GM15510 (cell line): ENCODE measurements at regions not wholly inside any gene's neighbourhood (a gene's known extent, or its start where the extent isn't known, plus 50 kb on each side); places are given as distances from the start of the nearest gene placed in this dataset.

ENCODE experiments used
- POLR2A ChIP-seq: IDR thresholded peaks from 3 replicates; pipeline ENCODE4 v1.6.1; 2011; ENCODE audit warnings: borderline replicate concordance; ENCODE audit not compliant: insufficient read length; ENCODE audit errors: extremely low read depth

DNA sequence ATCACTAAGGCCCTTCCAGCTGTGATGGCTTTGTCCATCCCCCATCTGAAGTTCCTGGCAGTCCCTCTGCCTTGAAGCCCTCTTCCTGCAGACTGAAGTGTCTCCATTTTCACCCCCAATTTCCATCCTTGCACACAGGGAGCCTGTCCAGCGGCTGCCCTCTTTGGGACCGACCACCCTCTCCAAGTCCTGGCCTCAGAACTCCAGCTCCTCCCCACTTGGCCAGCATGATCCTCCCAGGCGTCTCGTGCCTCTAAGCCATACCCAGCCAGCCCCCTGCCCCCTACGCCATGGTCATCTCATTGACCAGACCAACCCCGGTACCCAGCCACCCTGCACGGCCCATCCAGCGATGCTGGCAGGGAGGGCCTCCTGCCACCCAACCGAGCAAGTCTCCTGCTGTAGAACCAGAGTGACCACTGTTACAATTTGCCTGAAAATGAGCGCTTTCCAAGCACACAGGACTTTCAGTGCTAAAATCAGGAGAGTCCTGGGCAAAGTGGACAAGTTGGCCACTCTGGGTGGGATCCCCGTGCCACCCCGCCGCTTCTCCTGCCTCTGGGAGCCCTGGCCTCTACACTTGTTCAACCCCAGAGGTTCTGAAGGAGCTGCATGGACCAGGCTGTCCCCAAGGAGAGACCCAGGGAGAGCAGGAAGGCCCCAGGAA lies 362.0 kb downstream of the SEC14L1 start:
- TF ChIP-seq POLR2A: no peak

DNA sequence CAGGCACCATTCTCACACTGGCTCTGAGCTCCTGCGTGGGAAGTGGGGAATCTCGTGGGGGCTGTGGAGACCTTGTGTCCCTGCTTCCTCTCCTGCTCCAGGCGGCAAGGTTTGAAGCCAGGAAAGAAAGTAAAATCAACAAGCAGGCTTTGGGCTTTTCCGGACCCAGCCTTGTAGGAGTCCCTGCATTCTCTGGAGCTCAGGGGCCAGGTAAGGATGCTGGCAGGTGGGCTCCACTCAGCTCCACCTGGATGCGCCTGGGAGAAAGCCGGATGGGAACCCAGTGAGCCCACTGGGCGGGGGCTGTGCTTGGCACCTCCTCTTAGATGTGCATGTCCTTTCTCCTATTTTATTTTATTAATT lies 362.5 kb downstream of the SEC14L1 start:
- no peak for TF ChIP-seq POLR2A

DNA sequence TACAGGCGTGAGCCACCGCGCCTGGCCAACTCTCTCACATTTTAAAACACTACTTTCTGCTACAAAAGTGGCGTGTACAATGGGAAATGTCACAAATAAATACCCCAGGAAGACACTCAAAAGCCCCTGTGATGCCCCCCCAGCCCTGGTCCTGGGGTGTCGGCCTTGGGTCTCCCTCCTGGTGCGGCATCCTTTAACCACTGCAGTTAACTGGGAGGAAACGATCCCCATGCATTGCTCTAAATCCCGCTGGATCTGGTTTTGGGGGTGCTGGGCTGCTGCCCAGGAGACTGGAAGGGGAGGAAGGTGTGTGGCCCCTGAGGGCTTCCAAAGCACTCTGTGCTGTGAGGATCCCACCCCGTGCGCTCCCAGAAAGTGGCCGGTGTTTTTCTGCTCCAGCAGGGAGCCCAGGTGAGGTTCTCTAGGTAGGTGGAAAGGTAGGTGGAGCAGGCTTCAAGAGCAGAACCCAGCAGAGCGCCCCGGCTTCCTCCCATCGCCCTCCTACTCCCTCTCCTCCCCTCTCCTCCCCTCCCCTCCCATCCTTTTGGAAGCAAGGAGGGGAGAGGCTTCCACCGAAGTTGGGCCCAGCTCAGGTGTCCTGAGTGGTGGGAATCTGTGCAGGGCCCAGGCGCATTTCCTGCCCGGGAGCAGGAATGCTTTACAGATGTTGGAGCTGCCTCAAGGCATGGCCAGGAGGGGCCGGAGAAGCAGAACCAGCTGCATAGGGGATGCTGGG lies 363.3 kb downstream of the SEC14L1 start:
- TF ChIP-seq POLR2A: no peak

DNA sequence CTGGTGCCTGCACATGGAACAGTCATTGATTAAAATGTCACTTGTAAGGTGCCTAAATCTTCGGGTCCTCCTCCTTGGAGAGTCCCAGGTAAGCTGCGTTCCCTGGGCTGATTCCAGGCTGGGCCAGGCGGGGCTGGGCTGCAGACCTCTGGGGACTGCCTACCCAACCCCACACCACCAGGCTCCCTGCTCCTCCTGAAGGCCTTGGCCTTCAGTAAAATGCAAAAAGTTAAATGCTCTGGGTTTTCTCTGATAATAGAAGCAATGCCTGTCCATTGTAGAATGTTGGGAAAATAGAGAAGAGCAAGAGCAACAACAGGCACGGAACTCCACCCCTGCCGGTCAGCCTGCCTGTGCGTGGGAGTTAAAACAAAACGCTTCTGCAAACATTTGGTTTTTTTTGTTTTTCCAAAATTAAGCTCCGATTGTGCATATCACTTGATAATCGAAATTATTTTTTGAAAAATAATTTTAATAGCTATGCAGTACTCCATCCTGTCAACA lies 363.9 kb downstream of the SEC14L1 start:
- TF ChIP-seq POLR2A: no peak

DNA sequence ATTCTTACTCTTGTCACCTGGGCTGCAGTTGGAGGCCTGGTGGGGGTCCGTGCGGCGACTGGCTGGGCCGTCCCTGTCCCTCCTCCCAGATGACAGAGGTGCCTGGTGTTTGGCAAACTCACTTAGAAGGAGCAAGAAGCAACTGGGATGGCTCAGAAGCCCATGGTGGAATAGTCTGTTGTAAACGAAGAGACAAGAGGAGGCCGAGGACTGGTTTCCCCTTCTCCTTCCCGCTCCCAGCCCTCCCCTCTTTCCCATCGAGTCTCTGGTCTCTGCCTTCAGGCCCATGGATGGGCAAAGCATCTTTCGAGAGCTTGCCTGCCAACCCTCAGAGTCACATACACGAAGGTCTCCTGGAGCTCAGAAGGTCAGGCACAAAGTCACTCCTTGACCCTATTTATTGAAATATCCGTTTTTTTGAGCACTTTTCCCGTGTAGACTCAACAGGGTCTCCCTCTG lies 364.4 kb downstream of the SEC14L1 start:
- TF ChIP-seq POLR2A: no peak

DNA sequence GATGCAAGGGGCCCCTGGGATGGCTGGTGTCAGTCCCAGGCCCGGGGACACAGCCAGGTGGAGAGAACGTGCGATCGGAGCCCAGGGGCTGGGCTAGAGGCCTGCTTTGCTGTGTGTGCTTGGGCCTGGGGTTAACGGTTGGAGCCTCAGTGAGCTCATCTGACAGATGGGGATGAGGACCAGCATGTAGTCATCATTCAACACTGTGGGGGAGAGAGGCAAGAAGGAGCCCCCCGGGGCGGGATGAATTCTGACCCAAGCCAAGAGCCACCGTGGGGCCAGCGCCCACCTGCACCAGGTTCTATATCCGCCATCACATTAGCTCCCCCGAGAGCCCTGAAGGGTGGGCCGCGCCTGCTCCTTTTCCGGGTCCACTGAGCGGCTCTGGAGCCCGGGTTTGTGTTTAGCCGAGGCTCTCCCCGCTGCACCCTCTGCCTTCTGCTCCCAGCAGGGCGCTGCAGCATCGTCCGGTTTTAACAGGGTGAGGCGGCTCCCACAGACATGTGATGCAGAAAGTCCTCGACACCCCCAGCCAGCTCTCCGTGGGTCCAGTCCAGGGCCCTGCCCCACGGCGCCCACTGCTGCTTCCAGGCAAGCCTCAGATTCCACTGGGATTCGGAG lies 365.7 kb downstream of the SEC14L1 start:
- no peak for TF ChIP-seq POLR2A

DNA sequence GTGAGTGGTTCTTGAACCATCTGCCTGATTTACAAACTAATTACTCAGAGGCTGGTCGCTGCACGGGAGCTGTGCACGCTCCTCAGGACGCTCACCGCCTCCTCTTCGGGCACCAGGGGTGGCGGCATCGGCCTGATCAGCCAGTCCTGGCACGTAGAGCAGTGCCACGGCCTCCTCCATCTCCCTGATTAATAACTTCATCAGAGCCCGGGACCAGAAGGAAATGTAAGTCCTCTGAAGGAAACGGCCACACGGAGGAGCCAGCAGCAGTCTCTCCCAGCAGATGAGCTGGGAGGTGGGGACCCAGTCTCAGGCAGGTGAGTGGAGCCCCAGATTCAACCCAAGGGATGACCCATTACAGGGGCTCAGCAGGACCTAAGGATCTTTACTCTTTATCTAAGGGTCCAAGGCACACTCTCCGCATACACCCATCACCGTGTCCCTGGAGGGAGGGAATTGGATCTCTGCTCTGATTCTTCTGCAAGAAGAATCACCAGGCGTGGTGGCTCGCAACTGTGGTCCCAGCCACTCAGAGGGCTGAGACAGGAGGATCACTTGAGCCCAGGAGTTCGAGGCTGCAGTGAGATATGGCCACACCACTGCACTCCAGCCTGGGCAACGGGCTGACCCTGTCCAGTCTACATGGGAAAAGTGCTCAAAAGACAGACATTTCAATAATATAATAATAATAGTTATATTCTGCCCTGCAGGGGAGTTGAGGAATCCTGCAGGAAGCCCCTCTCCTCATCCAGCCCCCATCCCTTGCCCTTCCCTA lies 366.5 kb downstream of the SEC14L1 start:
- no peak for TF ChIP-seq POLR2A

DNA sequence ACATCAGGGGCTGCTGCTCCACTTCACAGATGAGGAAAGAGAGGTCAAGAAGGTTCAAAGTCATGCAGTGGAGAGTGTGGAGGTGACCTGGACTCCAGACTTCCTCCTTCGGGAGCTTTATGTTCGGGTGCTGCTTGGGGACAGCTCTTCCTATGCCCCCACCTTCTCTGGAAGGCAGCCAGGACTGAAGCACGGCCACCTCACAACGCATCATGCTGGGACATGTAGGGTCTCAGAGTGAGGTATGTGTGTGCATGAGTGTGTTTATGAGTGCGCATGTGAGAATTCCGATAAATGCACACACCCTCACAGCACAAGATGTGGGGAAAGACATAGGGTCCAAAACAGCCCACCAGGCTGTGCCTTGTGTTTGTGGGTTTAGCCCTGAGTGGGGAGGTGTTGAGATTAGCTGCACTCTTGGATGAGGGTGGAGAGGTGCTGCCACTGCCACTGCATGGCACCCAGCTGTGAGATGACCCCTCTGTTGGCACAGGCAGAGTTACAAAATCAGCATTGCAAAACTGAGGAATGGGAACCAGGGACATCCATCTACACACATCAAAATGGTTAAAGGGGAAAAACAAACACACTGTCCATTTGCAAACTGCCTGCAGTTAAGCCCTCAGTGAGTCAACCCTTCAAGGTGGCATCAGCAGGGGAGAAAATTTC lies 367.4 kb downstream of the SEC14L1 start:
- TF ChIP-seq POLR2A: no peak

DNA sequence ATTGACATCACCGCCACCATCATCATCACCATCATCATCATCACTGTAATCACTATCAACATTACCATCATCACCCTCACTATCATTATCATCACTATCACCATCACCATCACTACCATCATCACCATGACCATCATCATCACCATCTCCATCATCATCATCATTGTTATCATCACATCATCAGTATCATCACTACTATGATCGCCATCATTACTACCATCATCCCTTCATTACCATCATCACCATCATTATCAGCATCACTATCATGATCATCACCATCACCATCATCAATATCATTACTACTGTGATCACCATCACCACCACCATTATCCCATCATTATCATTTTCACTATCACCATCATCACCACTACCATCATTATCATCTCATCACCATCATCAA lies 368.3 kb downstream of the SEC14L1 start:
- TF ChIP-seq POLR2A: no peak

DNA sequence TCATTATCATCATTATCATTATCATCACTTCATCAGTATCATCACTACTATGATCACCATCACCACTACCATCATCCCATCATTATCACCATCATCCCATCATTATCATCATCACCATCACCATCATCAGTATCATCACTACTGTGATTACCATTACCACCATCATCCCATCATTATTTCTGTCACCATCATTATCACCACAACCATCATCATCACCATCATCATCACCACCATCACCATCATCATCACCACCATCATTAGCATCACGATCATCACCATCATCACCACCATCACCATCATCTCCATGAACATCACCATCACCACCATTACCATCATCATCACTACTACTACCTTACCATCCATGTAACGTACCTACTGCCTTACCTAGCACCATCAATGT lies 368.8 kb downstream of the SEC14L1 start:
- no peak for TF ChIP-seq POLR2A

DNA sequence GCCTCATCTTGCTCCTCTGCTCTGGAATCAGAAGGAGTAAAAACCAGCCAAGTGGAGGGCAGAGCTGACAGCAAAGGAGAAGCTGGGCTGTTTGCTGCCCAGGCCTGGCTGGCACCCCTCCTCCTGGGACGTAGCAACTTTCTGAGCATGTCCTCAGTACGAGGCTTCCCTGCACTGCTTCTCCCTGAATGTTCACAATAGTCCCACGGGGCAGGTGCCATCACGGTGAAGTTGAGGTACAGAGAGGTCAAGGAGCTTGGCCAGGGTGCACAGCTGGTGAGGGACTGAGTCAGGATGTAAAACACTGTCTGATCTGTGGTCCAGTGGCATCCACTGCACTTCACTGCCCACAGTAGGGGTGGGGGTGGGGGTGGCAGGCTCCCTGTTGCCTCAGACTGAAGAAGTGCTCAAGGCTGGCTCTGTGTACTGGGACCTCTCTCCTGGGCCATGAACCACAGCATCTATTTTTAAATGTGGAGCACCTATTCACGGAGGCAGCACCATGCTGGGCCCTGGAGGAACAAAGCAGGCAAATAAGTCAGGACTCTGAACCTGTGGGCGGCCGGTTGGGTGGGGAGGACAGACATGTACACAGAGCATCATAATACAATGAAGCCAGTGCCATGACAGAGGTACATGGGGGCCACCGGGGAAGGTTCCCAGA lies 369.5 kb downstream of the SEC14L1 start:
- no peak for TF ChIP-seq POLR2A

DNA sequence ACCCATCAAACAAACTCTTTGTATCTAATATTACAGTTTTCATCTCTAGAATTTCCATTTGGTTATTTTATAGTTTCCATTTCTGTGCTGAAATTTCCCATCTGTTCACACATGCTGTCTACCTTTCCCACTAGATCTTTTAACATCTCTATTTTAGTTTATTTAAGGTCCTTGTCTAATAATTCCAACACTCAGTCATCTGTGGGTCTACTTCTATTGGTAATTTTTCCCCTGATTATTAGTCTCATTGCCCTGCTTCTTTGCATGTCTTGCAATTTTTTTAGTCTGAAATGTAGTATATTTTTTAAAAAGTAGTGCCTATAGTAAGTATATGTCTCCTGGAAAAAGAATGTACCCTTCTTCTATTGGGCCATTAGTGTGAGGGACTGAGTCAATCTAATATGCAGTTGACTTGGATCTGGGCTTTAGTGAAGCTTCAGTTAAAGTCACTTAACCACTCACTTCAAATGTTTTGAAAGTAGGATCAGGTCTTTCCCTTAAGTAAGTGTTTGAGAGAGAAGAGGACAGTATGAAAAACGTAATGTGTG lies 370.8 kb downstream of the SEC14L1 start:
- no peak for TF ChIP-seq POLR2A

DNA sequence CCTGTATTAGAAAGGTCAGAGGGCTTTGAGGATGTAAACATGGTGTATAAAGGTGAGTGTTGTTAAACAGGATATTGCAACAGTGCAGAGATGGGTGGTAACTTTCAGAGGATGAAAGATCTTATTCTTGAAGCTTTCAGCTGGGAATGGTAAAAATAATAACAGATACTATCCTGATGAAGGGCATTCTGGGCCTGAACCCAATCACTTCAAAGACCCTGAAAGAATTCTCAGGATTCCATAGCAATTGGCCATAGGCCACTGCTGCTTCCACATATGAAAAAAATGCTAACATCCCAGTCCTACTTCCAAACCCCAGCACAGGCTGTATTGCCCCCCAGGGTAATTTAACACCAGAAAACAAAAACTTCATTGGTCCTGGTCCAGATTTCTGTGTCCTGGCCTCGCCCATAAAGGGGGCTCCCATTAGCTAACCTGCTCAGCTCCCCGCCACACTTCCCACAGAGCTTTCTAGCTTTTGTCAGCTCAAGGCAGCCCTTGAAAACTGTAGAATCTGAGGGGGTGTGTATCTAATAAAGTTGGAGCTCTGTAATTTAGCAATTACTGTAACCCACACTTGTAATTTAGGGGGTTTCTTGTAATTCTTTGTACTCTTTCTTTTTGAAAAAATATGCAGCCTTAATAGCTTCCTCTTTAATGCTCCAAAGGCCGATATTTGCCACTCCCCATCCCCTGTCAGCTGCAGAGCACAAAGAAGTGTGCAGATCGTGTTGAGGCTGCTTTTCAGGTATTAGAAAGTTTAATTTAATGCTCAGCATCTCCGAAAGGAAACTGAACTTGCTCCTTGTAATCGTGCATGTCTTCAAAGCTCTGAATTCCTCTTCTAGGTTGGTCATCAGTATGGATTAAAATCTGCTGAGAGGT lies 371.5 kb downstream of the SEC14L1 start:
- TF ChIP-seq POLR2A: no peak
